Activated CD4-positive, CD25-positive, alpha-beta regulatory T cell treated with anti-CD3 and anti-CD28 coated beads, Interleukin-2, amount 50 U/mL, for 16 hours (primary cell): ENCODE measurements at regions not wholly inside any gene's neighbourhood (a gene's known extent, or its start where the extent isn't known, plus 50 kb on each side); places are given as distances from the start of the nearest gene placed in this dataset.

Experiments used
- DNase-seq: peaks from one replicate; pipeline ENCODE4 v3.0.0-alpha.2; 2020; ENCODE audit warnings: low read depth, low spot score

GRCh38 chr4:65943076-65943475, 272.8 kb upstream of the EPHA5 start:
- no peak for DNase-seq

GRCh38 chr4:65924843-65925242, 254.6 kb upstream of the EPHA5 start:
- no peak for DNase-seq

DNA sequence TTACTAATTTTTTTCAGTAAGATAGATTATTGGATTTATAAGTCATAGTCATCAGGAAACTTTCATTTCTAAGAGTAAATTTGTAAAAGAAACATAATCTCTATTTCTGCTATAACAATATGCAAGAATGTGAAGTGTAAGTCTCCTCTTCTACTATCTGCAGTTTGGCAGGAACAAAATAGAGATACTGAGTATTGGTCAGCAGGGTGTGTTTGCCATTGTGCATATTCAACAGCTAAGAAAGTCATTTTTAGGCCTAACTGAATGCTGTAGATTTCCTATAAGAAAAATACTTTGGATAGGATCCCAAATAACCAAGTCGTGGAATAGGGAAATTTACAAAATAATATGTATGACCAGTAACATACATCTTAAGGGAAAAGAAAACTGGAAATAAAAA, 253.3 kb upstream of the EPHA5 start:
- no peak for DNase-seq

GRCh38 chr4:65921180-65921579, 250.9 kb upstream of the EPHA5 start:
- DNase-seq, result no peak

DNA sequence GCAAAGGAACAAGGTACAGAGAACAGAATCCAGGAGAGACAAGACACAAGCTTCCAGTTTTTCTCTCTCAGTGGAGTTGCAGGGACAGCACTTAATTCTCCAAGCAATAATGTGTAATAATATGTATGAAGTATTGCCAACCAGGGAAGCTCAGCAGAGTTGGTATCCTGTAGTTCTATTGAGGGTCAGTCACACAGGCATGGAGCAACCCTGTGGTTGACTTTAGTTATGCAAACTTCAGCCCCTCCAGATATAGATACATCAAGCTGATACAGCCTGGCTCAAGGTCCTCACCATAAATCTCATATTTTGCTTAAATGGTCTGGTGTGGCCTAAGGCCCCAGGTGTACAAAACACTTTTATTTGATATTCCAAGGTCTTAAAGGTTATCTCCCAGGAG, 248.6 kb upstream of the EPHA5 start:
- DNase-seq, result no peak

- no peak for DNase-seq
Measured at GRCh38 chr4:65918212-65918611, 247.9 kb upstream of the EPHA5 start.

GRCh38 chr4:65917486-65917885, 247.2 kb upstream of the EPHA5 start:
- no peak for DNase-seq

DNA sequence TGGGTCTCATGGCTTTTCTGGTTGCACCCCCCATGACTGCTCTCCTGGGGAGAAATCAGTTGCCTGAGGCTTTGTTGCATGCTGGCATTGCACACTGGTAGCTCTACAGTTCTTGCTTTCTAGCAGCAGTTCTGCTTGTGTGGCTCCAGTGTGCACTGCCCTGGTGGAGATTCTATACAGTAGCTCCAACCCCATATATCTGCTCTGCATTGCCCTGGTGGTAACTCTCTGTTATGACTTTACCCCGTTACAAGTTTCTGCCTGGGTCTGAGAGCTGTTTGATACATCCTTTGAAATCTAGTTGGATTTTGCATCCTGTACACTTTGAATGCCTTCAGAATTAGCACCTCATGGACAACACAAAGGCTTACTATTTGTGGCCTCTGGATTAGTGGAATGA, 241.4 kb upstream of the EPHA5 start:
- DNase-seq, result no peak

DNA sequence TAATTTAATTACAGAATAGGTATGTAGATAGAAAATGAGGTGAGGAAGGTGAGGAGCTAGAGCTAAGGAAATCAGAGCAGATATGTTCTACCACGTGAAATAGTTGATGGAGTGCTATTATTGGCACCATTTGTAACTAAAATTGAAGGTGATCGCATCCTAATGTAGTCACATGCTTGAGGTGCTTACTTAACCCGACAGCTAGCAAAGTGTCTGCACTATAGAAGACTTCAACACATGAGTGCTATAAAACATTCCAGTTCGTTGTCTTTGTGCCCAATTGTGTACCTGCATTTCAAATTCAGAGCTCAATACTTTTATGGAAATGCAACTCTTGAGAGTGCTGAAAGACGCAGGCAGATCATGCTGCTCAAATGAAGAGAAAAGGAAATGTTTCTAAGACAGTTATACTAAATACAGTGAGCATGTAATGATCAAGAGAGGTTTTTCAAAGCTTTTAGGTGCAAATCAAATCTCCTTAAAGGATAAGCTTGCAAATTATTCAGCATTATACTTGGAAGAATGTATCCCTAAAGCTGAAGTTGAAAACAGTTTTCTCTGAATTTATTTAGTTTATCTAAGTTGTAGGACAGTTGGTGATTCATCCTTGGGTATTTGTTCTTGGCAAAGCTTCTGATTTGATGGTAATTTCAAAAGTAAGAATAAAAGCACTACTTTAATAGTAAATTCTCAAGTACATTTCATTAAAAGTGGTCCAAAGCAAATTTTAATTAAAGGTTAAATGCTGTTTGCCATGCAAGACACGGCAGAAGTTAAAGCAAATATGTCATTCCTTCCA, 223.9 kb upstream of the EPHA5 start:
- DNase-seq, result no peak

- DNase-seq, result no peak
Measured at GRCh38 chr4:65893271-65893670, 223.0 kb upstream of the EPHA5 start.

GRCh38 chr4:65880594-65880993, 210.3 kb upstream of the EPHA5 start:
- no peak for DNase-seq

GRCh38 chr4:65868096-65868824, 198.0 kb upstream of the EPHA5 start:
- no peak for DNase-seq

DNA sequence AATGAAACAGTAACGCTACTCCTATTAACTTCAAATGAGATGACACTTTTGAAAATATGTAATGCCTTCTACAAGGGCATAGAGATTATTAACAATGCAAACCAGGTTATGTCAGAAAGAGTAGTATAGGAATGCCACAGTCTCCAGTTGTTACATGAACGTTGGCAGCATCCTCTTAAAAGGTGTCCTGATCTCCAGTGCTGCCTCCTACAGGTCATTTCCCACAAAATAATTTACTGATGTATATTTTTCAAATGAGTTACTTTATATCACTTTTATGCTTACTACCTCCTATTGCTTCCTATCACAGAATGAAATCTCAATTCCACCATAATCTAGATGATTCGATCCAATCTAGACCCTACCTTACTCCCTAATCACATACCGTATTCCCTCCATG, 195.2 kb upstream of the EPHA5 start:
- no peak for DNase-seq

DNA sequence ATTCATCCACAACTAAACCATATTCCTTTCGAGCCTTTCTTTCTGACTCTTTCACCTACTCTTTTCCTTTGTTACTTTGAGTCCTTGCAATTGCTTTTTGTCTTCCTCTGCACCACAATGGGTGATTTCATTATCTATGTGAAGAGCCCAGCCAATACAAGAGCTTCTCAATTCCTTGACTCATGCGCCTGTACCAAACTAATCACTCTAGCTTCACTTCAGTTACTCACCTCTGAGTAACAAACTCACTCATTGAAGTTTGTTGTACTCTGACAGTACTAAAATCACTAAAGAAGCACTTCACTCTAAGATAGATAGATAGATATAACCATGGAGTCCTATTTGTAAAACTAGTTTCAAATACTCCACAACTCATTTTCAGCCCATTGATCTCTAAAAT, 191.7 kb upstream of the EPHA5 start:
- DNase-seq, result no peak

- DNase-seq, result no peak
Measured at GRCh38 chr4:65845199-65845773, 175.0 kb upstream of the EPHA5 start.

DNA sequence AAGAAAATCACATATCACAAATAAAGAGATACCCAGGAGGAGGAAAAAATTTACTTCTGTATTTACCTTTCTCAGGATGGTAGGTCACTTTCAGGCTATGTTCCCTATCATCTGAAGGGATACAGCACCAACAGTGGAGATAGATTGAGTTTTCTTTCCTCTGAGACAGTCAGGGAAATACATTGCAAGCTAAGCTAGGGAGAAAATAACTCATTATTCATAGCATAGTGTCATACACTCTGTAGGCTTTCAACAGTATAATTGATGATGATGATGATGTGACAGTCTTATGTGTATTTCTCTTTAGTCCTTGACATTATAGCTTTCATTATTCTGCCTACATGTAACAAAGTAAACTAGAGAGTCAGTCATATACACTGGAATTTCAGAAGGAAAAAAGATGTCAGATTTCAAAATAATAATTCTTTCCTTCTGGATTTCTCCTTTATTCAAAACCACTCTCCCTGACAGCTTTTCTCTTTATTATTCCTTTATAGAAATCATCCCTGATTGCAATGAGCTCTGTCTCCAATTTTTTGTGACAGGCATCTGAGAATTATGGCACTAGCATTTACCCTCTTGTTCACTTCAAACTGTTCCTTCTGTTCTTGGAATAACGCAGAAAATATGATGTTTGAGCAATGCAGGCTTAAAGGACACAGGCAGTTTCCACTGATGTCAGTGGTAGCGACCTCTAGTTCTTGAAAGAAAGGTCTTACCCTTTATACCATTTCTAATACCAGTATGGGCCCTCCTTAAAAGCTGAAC, 169.1 kb upstream of the EPHA5 start:
- DNase-seq, result no peak

DNA sequence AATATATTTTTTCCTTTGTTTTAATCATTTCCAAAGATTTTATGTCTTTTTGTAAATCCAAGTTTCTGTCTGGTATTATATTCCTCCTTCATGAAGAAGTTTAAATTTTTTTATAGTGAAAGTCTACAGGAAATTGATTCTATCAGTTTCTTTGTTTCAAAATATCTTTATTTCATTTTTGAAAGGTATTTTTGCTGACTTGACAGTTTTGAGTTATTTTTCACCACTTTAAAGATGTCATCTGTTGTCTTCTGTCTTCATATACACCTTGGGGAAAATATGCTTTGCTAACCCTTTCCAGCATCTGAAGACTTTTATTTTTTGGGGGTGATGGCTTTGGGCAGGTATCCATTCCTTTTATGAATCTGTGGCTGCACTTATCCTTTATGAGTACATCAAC, 164.4 kb upstream of the EPHA5 start:
- no peak for DNase-seq

GRCh38 chr4:65831828-65832227, 161.5 kb upstream of the EPHA5 start:
- no peak for DNase-seq

- no peak for DNase-seq
Measured at GRCh38 chr4:65825116-65825753, 154.9 kb upstream of the EPHA5 start.

DNA sequence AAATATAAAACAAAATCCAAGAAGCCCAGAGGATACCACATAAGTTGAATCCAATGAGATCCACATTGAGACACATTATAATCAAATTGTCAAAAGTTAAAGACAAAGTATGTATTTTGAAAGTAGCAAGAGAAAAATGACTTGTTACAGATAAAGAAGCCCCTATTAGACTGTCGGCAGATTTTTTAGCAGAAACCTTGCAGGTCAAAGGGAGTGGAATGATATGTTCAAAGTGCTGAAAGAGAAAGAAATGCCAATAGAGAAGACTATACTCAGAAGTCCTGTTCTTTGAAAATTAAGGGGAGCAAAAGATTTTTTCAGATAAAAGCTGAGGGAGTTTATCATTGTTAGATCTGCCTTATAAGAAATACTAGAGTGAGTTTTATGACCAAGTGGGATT, 148.9 kb upstream of the EPHA5 start:
- no peak for DNase-seq

GRCh38 chr4:65805936-65806335, 135.6 kb upstream of the EPHA5 start:
- no peak for DNase-seq

DNA sequence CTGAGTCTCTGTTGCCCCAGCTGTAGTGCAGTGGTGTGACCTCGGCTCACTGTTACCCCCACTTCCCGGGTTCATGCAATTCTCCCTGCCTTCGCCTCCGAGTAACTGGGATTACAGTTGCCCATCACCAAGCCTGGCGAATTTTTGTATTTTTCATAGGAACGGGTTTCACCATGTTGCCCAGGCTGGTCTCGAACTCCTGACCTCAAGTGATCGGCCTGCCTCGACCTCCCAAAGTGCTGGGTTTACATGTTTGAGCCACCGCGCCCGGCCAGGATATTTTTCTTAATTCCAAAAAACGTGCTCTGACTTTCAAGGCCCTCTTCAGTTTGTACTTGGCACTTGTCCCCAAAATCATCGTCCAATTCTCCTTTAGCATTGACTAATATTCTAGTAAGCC, 129.2 kb upstream of the EPHA5 start:
- no peak for DNase-seq
